Psoas muscle (tissue), 7 donors: ENCODE measurements at regions not wholly inside any gene's neighbourhood (a gene's known extent, or its start where the extent isn't known, plus 50 kb on each side); places are given as distances from the start of the nearest gene placed in this dataset.

Source experiments
- ATAC-seq, 4 donors: fragments of 200-7000 bp; cut with Tn5 transposase; one replicate each; pipeline ENCODE4 v1.9.1; 2020; ENCODE audit warnings: moderate library complexity in 3 of 4, mild to moderate bottlenecking in 2 of 4
- DNase-seq, 2 donors: peaks; one replicate each; pipeline ENCODE4 v3.0.0-alpha.2; 2020
- H3K27ac ChIP-seq: fragments of 200-600 bp; one replicate; pipeline ENCODE4 v1.8.0; 2022
- H3K27me3 ChIP-seq, 3 donors: fragments of 200-600 bp in 1 of 3; one replicate each; pipeline versions ENCODE4 v1.6.1 to v1.8.0; 2013 to 2022; ENCODE audit warnings: low read length in 2 of 3, mild to moderate bottlenecking in 2 of 3, moderate library complexity in 1 of 3; ENCODE audit not compliant: insufficient read depth in 3 of 3
- H3K36me3 ChIP-seq, 2 donors: fragments of 200-600 bp in 1 of 2; one replicate each; pipeline versions ENCODE4 v1.6.1 to v1.8.0; 2013 to 2022; ENCODE audit warnings: low read depth in 1 of 2, mild to moderate bottlenecking in 1 of 2, moderate library complexity in 1 of 2; ENCODE audit not compliant: insufficient read depth in 1 of 2
- H3K4me1 ChIP-seq: fragments of 200-600 bp; one replicate; pipeline ENCODE4 v1.8.0; 2022
- H3K4me3 ChIP-seq: fragments of 200-600 bp; one replicate; pipeline ENCODE4 v1.8.0; 2022; ENCODE audit warnings: mild to moderate bottlenecking
- H3K9me3 ChIP-seq: fragments of 200-600 bp; one replicate; pipeline ENCODE4 v1.8.0; 2022
- CTCF ChIP-seq: fragments of 200-600 bp; IDR thresholded peaks from one replicate; pipeline ENCODE4 v1.8.0; 2022; ENCODE audit warnings: antibody characterized with exemption
- WGBS, 3 donors: extraction: QIAGEN DNeasy Blood & Tissue Kit; methylation state at CpG; one replicate each; pipeline versions ENCODE4 v1.1.6 to v1.1.7; 2013; 5-methylcytosine and 5-hydroxymethylcytosine counted together
- intact Hi-C, 2 donors: fragments of 100-400 bp; cut with DNase I; formaldehyde crosslinking; loops; one replicate each; pipeline versions ENCODE4 v1.11.0 to v1.14.2; 2022
- donor health status: healthy with polysubstance abuse.
- donor health status: DM: no; HTN: no; CAD: no; lungs with moderate emphysema.
- donor health status: Bipolar disorder and iron deficiency.
- donor health status: healthy.
- donor health status: DM: yes; HTN: yes; CAD: no.
- donor health status: DM: no; HTN: no; CAD: no.
- donor health status: DM: yes; HTN: yes; CAD: no.

GRCh38 chr2:196535061-196535460 lies 104.5 kb upstream of the CCDC150 start:
- intact Hi-C loops, result no loop called here
- Histone ChIP-seq H3K27me3 (no peaks in the 10 kb centered on the region), H3K4me3 (no peak overlapping the region), H3K9me3 (peaks cover 3% of the 10 kb centered on the region), H3K36me3 (no peaks in the 10 kb centered on the region), H3K27ac (no peak overlapping the region), H3K4me1 (no peaks in the 10 kb centered on the region)
- ATAC-seq, result no peak
- TF ChIP-seq CTCF, result no peak
- no peak for DNase-seq
- 80 to 90% (median 88%) methylated on average over 3 of the region's 3 CpGs for WGBS, 3 donors

DNA sequence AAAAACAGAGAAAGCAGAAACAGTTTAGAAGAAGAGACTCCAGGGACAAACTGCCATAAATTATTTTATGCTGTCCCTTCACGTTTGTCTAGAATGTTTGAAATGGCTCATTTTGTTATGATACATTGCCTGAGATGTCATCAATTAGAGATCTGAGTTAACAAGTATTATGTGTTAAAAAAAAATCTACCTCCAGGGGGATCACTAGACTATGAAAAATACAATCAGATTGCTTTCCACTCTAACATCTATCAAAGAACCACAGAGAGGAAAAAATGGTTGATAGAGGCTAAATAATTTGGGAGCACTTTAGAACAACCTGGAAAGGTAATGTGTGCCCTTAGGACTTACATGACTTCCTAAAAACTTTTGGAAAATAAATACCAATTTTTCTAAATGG lies 103.8 kb upstream of the CCDC150 start:
- no peaks in the 10 kb centered on the region for H3K36me3 ChIP-seq
- H3K4me3 ChIP-seq, result no peak overlapping the region
- peaks cover 3% of the 10 kb centered on the region for H3K9me3 ChIP-seq
- H3K4me1 ChIP-seq, result no peaks in the 10 kb centered on the region
- DNase-seq (no peak), ATAC-seq (no peak)
- intact Hi-C loops, result no loop called here
- no peak overlapping the region for H3K27ac ChIP-seq
- TF ChIP-seq CTCF, result no peak
- H3K27me3 ChIP-seq, result no peaks in the 10 kb centered on the region
- 11 to 14% (median 12%) methylated on average over 1 of the region's 1 CpG for WGBS, 3 donors

DNA sequence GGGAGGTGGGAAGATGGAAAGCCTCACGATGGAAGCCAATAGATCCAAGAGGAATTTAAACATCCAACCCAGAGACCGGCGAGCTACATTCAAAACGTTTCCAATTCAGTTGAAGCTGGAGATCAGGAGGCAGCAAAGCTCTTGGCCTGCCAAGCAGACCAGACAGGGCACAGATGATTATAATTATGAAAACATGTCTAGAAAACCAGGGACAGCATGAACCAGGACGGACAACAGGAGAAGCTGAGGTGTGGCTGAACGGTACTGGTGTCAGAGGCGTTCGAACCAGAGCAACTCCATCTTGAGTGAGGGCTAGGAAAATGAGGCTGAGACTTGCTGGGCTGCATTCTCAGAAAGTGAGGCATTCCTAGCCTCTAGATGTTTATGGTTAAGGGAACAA lies 102.2 kb upstream of the CCDC150 start:
- DNase-seq (no peak), ATAC-seq (no peak)
- no peak overlapping the region for H3K4me3 ChIP-seq
- no peak for TF ChIP-seq CTCF
- no peaks in the 10 kb centered on the region for H3K4me1 ChIP-seq
- no peaks in the 10 kb centered on the region for H3K36me3 ChIP-seq
- no peaks in the 10 kb centered on the region for H3K27me3 ChIP-seq
- intact Hi-C loops, result no loop called here
- H3K9me3 ChIP-seq, result no peaks in the 10 kb centered on the region
- 86 to 90% (median 90%) methylated on average over 8 of the region's 8 CpGs for WGBS, 3 donors
- no peak overlapping the region for H3K27ac ChIP-seq

DNA sequence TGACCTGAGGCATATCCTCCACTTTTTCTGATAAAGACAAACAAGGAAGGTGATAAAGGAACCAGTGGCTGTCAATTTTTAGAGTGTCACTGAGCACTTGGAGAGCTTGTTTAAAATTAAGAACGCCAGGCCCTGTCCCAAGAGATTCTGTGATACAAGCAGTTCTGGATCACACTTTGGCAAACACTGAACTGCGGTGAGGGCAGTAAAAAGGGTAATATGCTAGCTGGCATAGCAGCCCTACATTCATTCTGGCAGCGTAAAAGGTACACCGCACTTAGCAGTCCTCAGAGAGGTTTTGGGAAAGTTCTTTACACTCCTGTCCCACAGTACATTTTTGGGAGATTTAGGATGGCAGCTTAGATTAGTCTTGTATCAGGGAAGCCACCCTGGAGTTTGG lies 101.3 kb upstream of the CCDC150 start:
- H3K4me3 ChIP-seq, result no peak overlapping the region
- intact Hi-C loops, result no loop called here
- H3K27ac ChIP-seq, result no peak overlapping the region
- no peaks in the 10 kb centered on the region for H3K27me3 ChIP-seq
- DNase-seq (no peak), ATAC-seq (no peak)
- H3K36me3 ChIP-seq, result no peaks in the 10 kb centered on the region
- H3K9me3 ChIP-seq, result no peaks in the 10 kb centered on the region
- H3K4me1 ChIP-seq, result no peaks in the 10 kb centered on the region
- 63 to 72% (median 69%) methylated on average over 4 of the region's 4 CpGs for WGBS, 3 donors
- TF ChIP-seq CTCF, result no peak

DNA sequence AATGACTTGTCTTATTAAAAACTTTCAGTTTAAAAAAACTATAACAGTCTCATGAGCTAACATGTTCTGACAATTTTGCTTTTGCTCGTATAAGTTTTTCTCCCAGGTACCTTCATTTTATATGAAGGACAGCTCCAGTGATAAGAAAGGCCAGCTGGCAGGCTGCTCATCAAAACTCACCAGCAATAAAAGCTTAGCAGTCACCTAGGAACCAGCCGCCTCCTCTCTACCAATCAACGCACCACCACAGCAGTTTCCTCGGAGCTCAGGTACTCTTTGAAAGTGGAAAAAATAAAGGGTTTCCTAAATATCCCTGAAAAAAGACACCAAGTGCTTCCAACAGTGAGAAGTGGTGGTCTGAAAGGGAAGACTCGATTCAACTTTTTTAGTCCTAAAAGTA lies 100.9 kb upstream of the CCDC150 start:
- Histone ChIP-seq H3K27ac (no peak overlapping the region), H3K4me3 (no peak overlapping the region), H3K9me3 (no peaks in the 10 kb centered on the region), H3K36me3 (no peaks in the 10 kb centered on the region), H3K27me3 (no peaks in the 10 kb centered on the region), H3K4me1 (no peaks in the 10 kb centered on the region)
- intact Hi-C loops, result no loop called here
- WGBS, 3 donors, result 76 to 81% (median 80%) methylated on average over 5 of the region's 5 CpGs
- no peak for ATAC-seq
- DNase-seq, result no peak
- TF ChIP-seq CTCF, result no peak
